ENCODE measurements at regions not wholly inside any gene's neighbourhood (a gene's known extent, or its start where the extent isn't known, plus 50 kb on each side); places are given as distances from the start of the nearest gene placed in this dataset.
"Not testable (repeated sequence)": the region's sequence is repeated elsewhere in the genome, so short reads cannot be mapped to it uniquely, and the experiment has no call there.

- no peak overlapping the region for H3K4me3 ChIP-seq
- no peak overlapping the region for H3K27ac ChIP-seq
- no peaks in the 10 kb centered on the region for H3K36me3 ChIP-seq
- TF ChIP-seq EP300 (IDR thresholded peaks at IDR 0.05; ENCODE audit: low read depth) = no peak
- TF ChIP-seq CTCF (IDR thresholded peaks at IDR 0.05) = no peak
- no peak for TF ChIP-seq POLR2AphosphoS5 (IDR thresholded peaks at IDR 0.05)
- WGBS, 2 donors (ENCODE audit: low coverage in 1 of 2) = 64 to 80% methylated on average over 7 of the region's 7 CpGs
- DNase-seq = no peak
- H3K27me3 ChIP-seq = no peaks in the 10 kb centered on the region
- H3K4me1 ChIP-seq = no peaks in the 10 kb centered on the region
- H3K9me3 ChIP-seq = no peaks in the 10 kb centered on the region
- in situ Hi-C loops (cut with MboI; ENCODE audit: low pct_ligation_motif_present in 1 of 4, low pct_unique_long_range_greater_than_20kb in 1 of 4, low sequenced_read_pairs in 3 of 4) (loop anchor here in 1 of 4 donors (25.0 kb wide), 1 partner anchor 1464 kb away; no protein-coding TSS in a partner anchor), intact Hi-C loops (cut with DNase I; ENCODE audit: low total_unique reads) (no loop called here)
These were observed 634.1 kb upstream of the RBFOX1 start for GRCh38 chr16:6698548-6698947.

GRCh38 chr16:6695666-6696065 lies 637.0 kb upstream of the RBFOX1 start:
- no peak for DNase-seq
- TF ChIP-seq CTCF (IDR thresholded peaks at IDR 0.05) (no peak), EP300 (IDR thresholded peaks at IDR 0.05; ENCODE audit: low read depth) (no peak), POLR2AphosphoS5 (IDR thresholded peaks at IDR 0.05) (no peak), POLR2A (IDR thresholded peaks at IDR 0.05) (no peak)
- no peaks in the 10 kb centered on the region for H3K27me3 ChIP-seq
- WGBS, 2 donors (ENCODE audit: low coverage in 1 of 2) = 80 to 89% methylated on average over 3 of the region's 3 CpGs
- in situ Hi-C loops (cut with MboI; ENCODE audit: low pct_ligation_motif_present in 1 of 4, low pct_unique_long_range_greater_than_20kb in 1 of 4, low sequenced_read_pairs in 3 of 4) (loop anchor here in 1 of 4 donors (25.0 kb wide), 1 partner anchor 1467 kb away; no protein-coding TSS in a partner anchor), intact Hi-C loops (cut with DNase I; ENCODE audit: low total_unique reads) (no loop called here)
- no peaks in the 10 kb centered on the region for H3K36me3 ChIP-seq
- no peaks in the 10 kb centered on the region for H3K4me1 ChIP-seq
- no peaks in the 10 kb centered on the region for H3K9me3 ChIP-seq
- no peak overlapping the region for H3K27ac ChIP-seq
- H3K4me3 ChIP-seq = no peak overlapping the region

- WGBS, 2 donors (ENCODE audit: low coverage in 1 of 2) = 60 to 65% methylated on average over 1 to 6 of the region's 6 CpGs
- Histone ChIP-seq H3K4me1 (no peaks in the 10 kb centered on the region), H3K27me3 (no peaks in the 10 kb centered on the region), H3K4me3 (no peak overlapping the region), H3K36me3 (no peaks in the 10 kb centered on the region), H3K27ac (no peak overlapping the region), H3K9me3 (no peaks in the 10 kb centered on the region)
- DNase-seq = no peak
- intact Hi-C loops (cut with DNase I; ENCODE audit: low total_unique reads) (no loop called here), in situ Hi-C loops (cut with MboI; ENCODE audit: low pct_ligation_motif_present in 1 of 4, low pct_unique_long_range_greater_than_20kb in 1 of 4, low sequenced_read_pairs in 3 of 4) (loop anchor here in 1 of 4 donors (25.0 kb wide), 1 partner anchor 1468 kb away; no protein-coding TSS in a partner anchor)
- TF ChIP-seq CTCF (IDR thresholded peaks at IDR 0.05) (no peak), POLR2A (IDR thresholded peaks at IDR 0.05) (no peak), EP300 (IDR thresholded peaks at IDR 0.05; ENCODE audit: low read depth) (no peak), POLR2AphosphoS5 (IDR thresholded peaks at IDR 0.05) (no peak)
These were observed 638.0 kb upstream of the RBFOX1 start for GRCh38 chr16:6694636-6695035.

- H3K27me3 ChIP-seq; H3K36me3 ChIP-seq; H3K4me3 ChIP-seq; intact Hi-C loops (cut with DNase I; ENCODE audit: low total_unique reads); DNase-seq; H3K27ac ChIP-seq; H3K9me3 ChIP-seq; H3K4me1 ChIP-seq: not testable (repeated sequence)
- WGBS, 2 donors (ENCODE audit: low coverage in 1 of 2) = 86 to 89% methylated on average over 2 of the region's 2 CpGs
- in situ Hi-C loops (cut with MboI; ENCODE audit: low pct_ligation_motif_present in 1 of 4, low pct_unique_long_range_greater_than_20kb in 1 of 4, low sequenced_read_pairs in 3 of 4) = loop anchor here in 1 of 4 donors (25.0 kb wide), 1 partner anchor 1469 kb away; no protein-coding TSS in a partner anchor
These were observed 639.2 kb upstream of the RBFOX1 start for GRCh38 chr16:6693418-6693817.

DNA sequence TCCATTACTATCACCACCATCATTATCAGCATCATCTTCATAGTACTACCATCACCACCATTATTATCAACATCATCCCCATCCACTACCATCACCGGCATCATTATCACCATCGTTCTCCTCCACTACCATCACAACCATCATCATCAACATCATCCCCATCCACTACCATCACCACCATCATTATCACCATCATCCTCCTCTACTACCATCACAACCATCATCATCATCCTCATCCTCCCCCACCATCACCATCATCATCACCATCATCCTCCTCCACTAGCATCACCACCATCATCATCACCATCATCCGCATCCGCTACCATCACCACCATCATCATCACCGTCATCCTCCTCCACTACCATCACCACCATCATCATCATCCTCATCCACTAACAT lies 639.8 kb upstream of the RBFOX1 start:
- in situ Hi-C loops (cut with MboI; ENCODE audit: low pct_ligation_motif_present in 1 of 4, low pct_unique_long_range_greater_than_20kb in 1 of 4, low sequenced_read_pairs in 3 of 4) = loop anchor here in 1 of 4 donors (25.0 kb wide), 1 partner anchor 1469 kb away; no protein-coding TSS in a partner anchor
- H3K4me3 ChIP-seq = no peak overlapping the region
- WGBS, 2 donors (ENCODE audit: low coverage in 1 of 2) = 91 to 93% methylated on average over 5 of the region's 5 CpGs
- H3K27ac ChIP-seq = no peak overlapping the region
- no peak for TF ChIP-seq EP300 (IDR thresholded peaks at IDR 0.05; ENCODE audit: low read depth)
- no peak for TF ChIP-seq POLR2A (IDR thresholded peaks at IDR 0.05)
- TF ChIP-seq CTCF (IDR thresholded peaks at IDR 0.05) = no peak
- no peak for TF ChIP-seq POLR2AphosphoS5 (IDR thresholded peaks at IDR 0.05)
- H3K4me1 ChIP-seq = no peaks in the 10 kb centered on the region
- H3K9me3 ChIP-seq = no peaks in the 10 kb centered on the region
- H3K27me3 ChIP-seq = no peaks in the 10 kb centered on the region
- intact Hi-C loops (cut with DNase I; ENCODE audit: low total_unique reads) = no loop called here
- H3K36me3 ChIP-seq = no peaks in the 10 kb centered on the region
- no peak for DNase-seq

Data from transverse colon (tissue), 4 donors.